PC-9 (cell line): ENCODE measurements at regions not wholly inside any gene's neighbourhood (a gene's known extent, or its start where the extent isn't known, plus 50 kb on each side); places are given as distances from the start of the nearest gene placed in this dataset.

Experiments
- BruUV-seq: library from RNA; stranded (reverse); fragments of 400-500 nt; replicated peaks from 2 replicates; lab custom pipeline; 2021; lab: Mats Ljungman, UMichigan
- CTCF ChIA-PET: fragments of 300-600 bp; sonication (Branson Sonifier 250); formaldehyde crosslinking; loops from one replicate; lab custom pipeline; 2022; ENCODE audit warnings: antibody characterized with exemption; lab: Charles Lee
- POLR2A ChIA-PET: fragments of 300-600 bp; sonication (Branson Sonifier 250); formaldehyde crosslinking; loops from one replicate; lab custom pipeline; 2022; ENCODE audit warnings: antibody characterized with exemption; ENCODE audit not compliant: unreplicated experiment; lab: Charles Lee
- DNase-seq, 2 experiments: peaks; one replicate each; pipeline versions ENCODE4 v3.0.0 to v3.0.0-alpha.2; 2015 to 2022; ENCODE audit warnings: mixed read lengths in 1 of 2
- H2AFZ ChIP-seq: fragments of 200-600 bp; sonication (generic); 2 replicates; pipeline ENCODE4 v1.8.1; 2017; ENCODE audit warnings: antibody characterized with exemption
- H3F3A ChIP-seq: fragments of 200-600 bp; sonication (generic); 2 replicates; pipeline ENCODE4 v1.8.1; 2017; ENCODE audit warnings: antibody characterized with exemption, mild to moderate bottlenecking, low read depth; ENCODE audit not compliant: insufficient read depth
- H3K27ac ChIP-seq: fragments of 200-600 bp; sonication (generic); 2 replicates; pipeline ENCODE4 v1.6.1; 2016; ENCODE audit warnings: mixed run types
- H3K27me3 ChIP-seq: fragments of 200-600 bp; sonication (generic); 2 replicates; pipeline ENCODE4 v1.6.1; 2016; ENCODE audit warnings: low read depth, mixed run types; ENCODE audit not compliant: insufficient read depth
- H3K36me3 ChIP-seq: fragments of 200-600 bp; sonication (generic); 2 replicates; pipeline ENCODE4 v1.6.1; 2016; ENCODE audit warnings: low read depth, mixed run types
- H3K4me1 ChIP-seq: fragments of 200-600 bp; sonication (generic); replicated peaks from 2 replicates; pipeline ENCODE4 v1.6.1; 2016; ENCODE audit warnings: mixed run types; ENCODE audit not compliant: insufficient read depth
- H3K4me2 ChIP-seq: fragments of 200-600 bp; sonication (generic); 2 replicates; pipeline ENCODE4 v1.6.1; 2017; ENCODE audit warnings: mixed run types
- H3K4me3 ChIP-seq: fragments of 200-600 bp; sonication (generic); 2 replicates; pipeline ENCODE4 v1.6.1; 2016; ENCODE audit warnings: mixed run types
- H3K79me2 ChIP-seq: fragments of 200-600 bp; sonication (generic); 2 replicates; pipeline ENCODE4 v1.6.1; 2017; ENCODE audit warnings: low read depth, mixed run types
- H3K9me2 ChIP-seq: fragments of 200-600 bp; sonication (generic); 2 replicates; pipeline ENCODE4 v1.8.1; 2017; ENCODE audit warnings: mild to moderate bottlenecking; ENCODE audit not compliant: insufficient read depth
- H3K9me3 ChIP-seq: fragments of 200-600 bp; sonication (generic); 2 replicates; pipeline ENCODE4 v1.8.1; 2016; ENCODE audit warnings: low read depth; ENCODE audit not compliant: insufficient read depth
- H4K20me1 ChIP-seq: fragments of 200-600 bp; sonication (generic); 2 replicates; pipeline ENCODE4 v1.8.1; 2017; ENCODE audit not compliant: insufficient read depth
- EZH2 ChIP-seq: fragments of 200-600 bp; sonication (generic); IDR thresholded peaks from 2 replicates; pipeline ENCODE4 v1.8.0; 2017; ENCODE audit warnings: antibody characterized with exemption, low read depth
- intact Hi-C: fragments of 100-400 bp; cut with micrococcal nuclease; formaldehyde crosslinking; loops from one replicate; pipeline ENCODE4 v1.10.0; 2022; ENCODE audit not compliant: unreplicated experiment
- TF ChIP-seq, protein P1 (sequence below): fragments of 200-600 bp; sonication (generic); conservative IDR thresholded peaks from 2 replicates; pipeline ENCODE4 v1.6.1; 2017; ENCODE audit warnings: mixed run types, antibody characterized with exemption, mild to moderate bottlenecking, moderate library complexity

GRCh38 chr12:30045171-30045570 lies 261.4 kb upstream of the TMTC1 start:
- no peak overlapping the region for H3K4me3 ChIP-seq
- no peak overlapping the region for H3K4me2 ChIP-seq
- TF ChIP-seq EZH2: no peak
- TF ChIP-seq, protein P1, sequence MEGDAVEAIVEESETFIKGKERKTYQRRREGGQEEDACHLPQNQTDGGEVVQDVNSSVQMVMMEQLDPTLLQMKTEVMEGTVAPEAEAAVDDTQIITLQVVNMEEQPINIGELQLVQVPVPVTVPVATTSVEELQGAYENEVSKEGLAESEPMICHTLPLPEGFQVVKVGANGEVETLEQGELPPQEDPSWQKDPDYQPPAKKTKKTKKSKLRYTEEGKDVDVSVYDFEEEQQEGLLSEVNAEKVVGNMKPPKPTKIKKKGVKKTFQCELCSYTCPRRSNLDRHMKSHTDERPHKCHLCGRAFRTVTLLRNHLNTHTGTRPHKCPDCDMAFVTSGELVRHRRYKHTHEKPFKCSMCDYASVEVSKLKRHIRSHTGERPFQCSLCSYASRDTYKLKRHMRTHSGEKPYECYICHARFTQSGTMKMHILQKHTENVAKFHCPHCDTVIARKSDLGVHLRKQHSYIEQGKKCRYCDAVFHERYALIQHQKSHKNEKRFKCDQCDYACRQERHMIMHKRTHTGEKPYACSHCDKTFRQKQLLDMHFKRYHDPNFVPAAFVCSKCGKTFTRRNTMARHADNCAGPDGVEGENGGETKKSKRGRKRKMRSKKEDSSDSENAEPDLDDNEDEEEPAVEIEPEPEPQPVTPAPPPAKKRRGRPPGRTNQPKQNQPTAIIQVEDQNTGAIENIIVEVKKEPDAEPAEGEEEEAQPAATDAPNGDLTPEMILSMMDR: no peak
- no TSS peak for BruUV-seq
- H4K20me1 ChIP-seq: no peaks in the 10 kb centered on the region
- ChIA-PET CTCF (no interaction called here), POLR2A (interaction anchor here (0.5 kb wide), 1 partner anchor 629 kb away, joined by 3 read pairs; no protein-coding TSS in a partner anchor)
- H3K27me3 ChIP-seq: no peaks in the 10 kb centered on the region
- H3K27ac ChIP-seq: no peak overlapping the region
- no peak overlapping the region for H2AFZ ChIP-seq
- DNase-seq: no peak
- H3K4me1 ChIP-seq: no peaks in the 10 kb centered on the region
- no peaks in the 10 kb centered on the region for H3K36me3 ChIP-seq
- H3F3A ChIP-seq: no peaks in the 10 kb centered on the region
- intact Hi-C loops: no loop called here
- H3K9me3 ChIP-seq: no peaks in the 10 kb centered on the region
- H3K9me2 ChIP-seq: 0 out of 2 replicates have a peak, but pooled peaks cover 4% of the 10 kb centered on the region
- H3K79me2 ChIP-seq: no peaks in the 10 kb centered on the region

DNA sequence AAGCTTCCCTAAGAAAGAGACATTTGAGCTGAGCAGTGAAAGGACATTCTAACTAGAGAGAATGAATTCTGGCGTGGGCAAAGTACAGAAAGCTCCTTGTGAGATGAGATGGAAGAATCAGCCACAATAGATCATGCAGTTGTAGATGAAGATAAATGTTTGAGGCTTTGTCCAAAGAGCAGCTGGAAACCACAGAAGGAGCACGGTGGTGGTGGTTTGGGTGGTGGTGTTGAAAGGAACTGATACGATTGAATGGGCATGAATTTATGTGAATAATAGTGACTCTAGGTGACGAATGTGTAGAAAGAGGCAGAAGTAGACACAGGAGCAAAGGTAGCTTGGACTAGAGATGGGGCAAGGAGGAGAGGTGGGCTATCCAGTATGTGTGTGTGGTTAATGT lies 260.5 kb upstream of the TMTC1 start:
- POLR2A ChIA-PET: interaction anchor here (0.6 kb wide), 1 partner anchor 944 kb away, joined by 7 read pairs; no protein-coding TSS in a partner anchor
- Histone ChIP-seq H3K4me3 (no peak overlapping the region), H2AFZ (no peak overlapping the region), H3K36me3 (no peaks in the 10 kb centered on the region), H3K9me2 (0 out of 2 replicates have a peak, but pooled peaks cover 4% of the 10 kb centered on the region), H3K9me3 (no peaks in the 10 kb centered on the region), H3K4me2 (no peak overlapping the region), H3K79me2 (no peaks in the 10 kb centered on the region), H3K4me1 (no peaks in the 10 kb centered on the region), H3K27me3 (no peaks in the 10 kb centered on the region), H3F3A (no peaks in the 10 kb centered on the region), H4K20me1 (no peaks in the 10 kb centered on the region), H3K27ac (no peak overlapping the region)
- intact Hi-C loops: no loop called here
- CTCF ChIA-PET: no interaction called here
- no peak for DNase-seq
- TF ChIP-seq EZH2: no peak
- TF ChIP-seq, protein P1: no peak
- no TSS peak for BruUV-seq

DNA sequence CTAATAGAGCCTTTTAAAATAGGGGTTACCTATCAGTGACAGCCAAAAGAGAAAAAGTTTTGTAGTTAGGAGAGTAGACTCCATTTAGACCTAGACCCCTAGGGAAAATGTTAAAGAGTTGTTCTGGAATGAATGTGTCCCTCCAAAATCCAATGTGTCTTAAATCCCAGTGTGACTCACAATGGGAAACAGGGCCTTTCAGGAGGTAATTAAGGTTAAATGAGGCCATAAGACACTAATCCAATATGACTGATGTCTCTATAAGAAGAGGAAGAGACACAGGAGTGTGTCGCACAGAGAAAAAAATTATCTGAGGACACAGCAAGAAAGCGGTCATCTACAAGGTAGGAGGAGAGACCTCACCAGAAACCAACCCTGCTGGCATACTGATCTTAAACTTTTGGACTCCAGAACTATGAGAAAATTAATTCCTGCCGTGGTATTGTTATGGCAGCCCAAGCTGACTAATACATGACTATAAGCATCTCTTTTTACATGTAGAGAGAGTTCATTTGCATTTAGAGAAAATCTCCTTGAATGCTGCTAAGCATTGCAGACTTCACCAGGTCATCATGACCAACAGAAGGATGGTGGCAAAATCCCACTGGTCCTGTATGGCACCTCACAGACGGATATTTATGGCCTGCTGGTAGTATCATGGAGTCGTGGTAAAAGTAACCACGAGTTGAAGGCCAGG lies 259.6 kb upstream of the TMTC1 start:
- H3K9me2 ChIP-seq: 0 out of 2 replicates have a peak, but pooled peaks cover 4% of the 10 kb centered on the region
- no peak overlapping the region for H2AFZ ChIP-seq
- POLR2A ChIA-PET: no interaction called here
- no peaks in the 10 kb centered on the region for H3K9me3 ChIP-seq
- no peak overlapping the region for H3K4me2 ChIP-seq
- no TSS peak for BruUV-seq
- H3K27me3 ChIP-seq: no peaks in the 10 kb centered on the region
- H3K4me1 ChIP-seq: no peaks in the 10 kb centered on the region
- TF ChIP-seq EZH2: no peak
- TF ChIP-seq, protein P1: no peak
- H3K27ac ChIP-seq: no peak overlapping the region
- intact Hi-C loops: no loop called here
- no peaks in the 10 kb centered on the region for H3K36me3 ChIP-seq
- H4K20me1 ChIP-seq: no peaks in the 10 kb centered on the region
- no peak for DNase-seq
- CTCF ChIA-PET: no interaction called here
- no peak overlapping the region for H3K4me3 ChIP-seq
- H3F3A ChIP-seq: no peaks in the 10 kb centered on the region
- no peaks in the 10 kb centered on the region for H3K79me2 ChIP-seq
